PFSK-1 (cell line): ENCODE measurements at regions not wholly inside any gene's neighbourhood (a gene's known extent, or its start where the extent isn't known, plus 50 kb on each side); places are given as distances from the start of the nearest gene placed in this dataset.

Experiments used
- REST ChIP-seq, 2 experiments: IDR thresholded peaks; 2 replicates each; pipeline versions ENCODE4 v1.6.1 to v1.8.0; 2011 to 2012; ENCODE audit warnings: low read depth in 2 of 2, low read length in 2 of 2, control low read depth in 1 of 2, inconsistent platforms in 1 of 2, mild to moderate bottlenecking in 1 of 2, moderate library complexity in 1 of 2; ENCODE audit not compliant: insufficient read depth in 1 of 2
- TAF1 ChIP-seq: IDR thresholded peaks from 2 replicates; pipeline ENCODE4 v1.6.1; 2012; ENCODE audit warnings: low read length, control low read depth, borderline replicate concordance; ENCODE audit not compliant: insufficient read depth

DNA sequence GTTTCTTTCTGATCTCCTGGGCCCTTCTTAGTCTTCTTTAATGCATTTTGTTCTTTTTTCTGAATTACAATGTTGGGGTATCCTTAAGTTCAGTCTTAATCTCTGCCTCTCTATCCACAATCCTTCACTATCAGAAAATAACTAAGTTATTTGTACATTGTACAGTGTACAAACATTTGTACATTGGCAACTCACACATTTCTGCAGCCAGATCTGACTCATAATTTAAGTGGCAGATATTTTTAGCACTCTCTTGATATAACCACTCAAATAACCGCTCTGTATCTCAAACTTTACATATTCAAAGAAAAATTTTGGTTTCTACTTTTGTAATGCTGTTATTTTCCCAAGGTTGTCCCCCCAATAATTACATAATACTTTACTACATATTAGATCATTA, 691.1 kb upstream of the SPRY2 start:
- no peak for TF ChIP-seq REST (IDR thresholded peaks at IDR 0.05; ENCODE audit: insufficient read depth in 1 of 2, low read depth in 2 of 2, low read length in 2 of 2)
- TF ChIP-seq TAF1, result no peak
